ENCODE measurements at regions not wholly inside any gene's neighbourhood (a gene's known extent, or its start where the extent isn't known, plus 50 kb on each side); places are given as distances from the start of the nearest gene placed in this dataset.

- DNase-seq: no peak
These were observed 267.6 kb downstream of the SETD4 start for GRCh38 chr21:35792569-35793305.

- DNase-seq: no peak
These were observed 268.6 kb downstream of the SETD4 start for GRCh38 chr21:35791541-35792325.

GRCh38 chr21:35783721-35784120, 276.6 kb downstream of the SETD4 start:
- no peak for DNase-seq

- no peak for DNase-seq
These were observed 277.7 kb downstream of the SETD4 start for GRCh38 chr21:35782667-35783066.

GRCh38 chr21:35780983-35781382, 279.3 kb downstream of the SETD4 start:
- no peak for DNase-seq

- DNase-seq: no peak
These were observed 280.4 kb downstream of the SETD4 start for GRCh38 chr21:35779690-35780570.

GRCh38 chr21:35779167-35779566, 281.2 kb downstream of the SETD4 start:
- DNase-seq: no peak

GRCh38 chr21:35777081-35777480, 283.2 kb downstream of the SETD4 start:
- no peak for DNase-seq

- no peak for DNase-seq
These were observed 284.4 kb downstream of the SETD4 start for GRCh38 chr21:35775778-35776544.

GRCh38 chr21:35770101-35770945, 290.0 kb downstream of the SETD4 start:
- no peak for DNase-seq

- DNase-seq: no peak
These were observed 292.1 kb downstream of the SETD4 start for GRCh38 chr21:35768187-35768586.

GRCh38 chr21:35764586-35764985, 295.7 kb downstream of the SETD4 start:
- no peak for DNase-seq

- DNase-seq: no peak
These were observed 296.2 kb downstream of the SETD4 start for GRCh38 chr21:35764077-35764476.

GRCh38 chr21:35754583-35754982, 305.7 kb downstream of the SETD4 start:
- DNase-seq: no peak

GRCh38 chr21:35753308-35753707, 307.0 kb downstream of the SETD4 start:
- no peak for DNase-seq

- no peak for DNase-seq
These were observed 309.2 kb downstream of the SETD4 start for GRCh38 chr21:35751171-35751570.

GRCh38 chr21:35749904-35750303, 310.4 kb downstream of the SETD4 start:
- DNase-seq: no peak

GRCh38 chr21:35748678-35749314, 311.5 kb downstream of the SETD4 start:
- DNase-seq: no peak

GRCh38 chr21:35743571-35743970, 316.8 kb downstream of the SETD4 start:
- DNase-seq: no peak

- no peak for DNase-seq
These were observed 321.9 kb downstream of the SETD4 start for GRCh38 chr21:35738347-35738961.
